PC-3 (cell line): ENCODE measurements at regions not wholly inside any gene's neighbourhood (a gene's known extent, or its start where the extent isn't known, plus 50 kb on each side); places are given as distances from the start of the nearest gene placed in this dataset.

Experiments
- CTCF ChIP-seq: fragments of 300-600 bp; sonication (generic); conservative IDR thresholded peaks from 2 replicates; pipeline ENCODE4 v1.5.1; 2017; ENCODE audit warnings: antibody characterized with exemption, low read depth, mild to moderate bottlenecking, low read length
- EZH2 ChIP-seq: fragments of 300-600 bp; sonication (generic); IDR thresholded peaks from one replicate; pipeline ENCODE4 v1.6.1; 2017; ENCODE audit warnings: antibody characterized with exemption, mild to moderate bottlenecking, low read length; ENCODE audit not compliant: unreplicated experiment
- EZH2phosphoT487 ChIP-seq: fragments of 300-600 bp; sonication (generic); IDR thresholded peaks from 2 replicates; pipeline ENCODE4 v1.6.1; 2018; ENCODE audit warnings: mild to moderate bottlenecking, antibody characterized with exemption, low read length, borderline replicate concordance

GRCh38 chr10:121032460-121032859, 181.3 kb downstream of the WDR11 start:
- no peak for TF ChIP-seq CTCF
- TF ChIP-seq EZH2phosphoT487 = no peak
- no peak for TF ChIP-seq EZH2
